Activated B cell treated with CpG ODN at 0.5 μM for 24 hours (primary cell): ENCODE measurements at regions not wholly inside any gene's neighbourhood (a gene's known extent, or its start where the extent isn't known, plus 50 kb on each side); places are given as distances from the start of the nearest gene placed in this dataset.

Source experiments
- ATAC-seq: fragments of 200-7000 bp; cut with Tn5 transposase; one replicate; pipeline ENCODE4 v1.10.0; 2021; ENCODE audit warnings: low read depth, mild to moderate bottlenecking, moderate library complexity
- CTCF ChIA-PET: fragments of 350-600 bp; sonication (Branson Sonifier 250); formaldehyde crosslinking; loops from one replicate; lab custom pipeline; 2021; ENCODE audit warnings: antibody characterized with exemption; lab: Charles Lee
- POLR2A ChIA-PET: fragments of 350-600 bp; sonication (Branson Sonifier 250); formaldehyde crosslinking; loops from one replicate; lab custom pipeline; 2021; ENCODE audit warnings: antibody characterized with exemption; lab: Charles Lee
- DNase-seq: peaks from one replicate; pipeline ENCODE4 v3.0.0; 2022
- H3K27ac Mint-ChIP-seq: one replicate; pipeline ENCODE4 v1.8.0; 2020; ENCODE audit warnings: mixed read lengths
- H3K27me3 Mint-ChIP-seq: one replicate; pipeline ENCODE4 v1.8.0; 2021; ENCODE audit warnings: mixed read lengths
- H3K36me3 Mint-ChIP-seq: one replicate; pipeline ENCODE4 v1.8.0; 2021; ENCODE audit warnings: low read depth, mixed read lengths
- H3K4me1 Mint-ChIP-seq: one replicate; pipeline ENCODE4 v1.8.0; 2021; ENCODE audit warnings: mixed read lengths
- H3K4me3 Mint-ChIP-seq: one replicate; pipeline ENCODE4 v1.8.0; 2020; ENCODE audit warnings: mild to moderate bottlenecking, mixed read lengths
- H3K9me3 Mint-ChIP-seq: one replicate; pipeline ENCODE4 v1.8.0; 2020; ENCODE audit warnings: mixed read lengths
- intact Hi-C: fragments of 100-400 bp; cut with micrococcal nuclease; formaldehyde crosslinking; loops from one replicate; pipeline ENCODE4 v1.15.1; 2024
- TF ChIP-seq, protein P1 (sequence below): fragments of 200-600 bp; IDR thresholded peaks from one replicate; pipeline ENCODE4 v1.8.0; 2022; ENCODE audit warnings: antibody characterized with exemption, mild to moderate bottlenecking

DNA sequence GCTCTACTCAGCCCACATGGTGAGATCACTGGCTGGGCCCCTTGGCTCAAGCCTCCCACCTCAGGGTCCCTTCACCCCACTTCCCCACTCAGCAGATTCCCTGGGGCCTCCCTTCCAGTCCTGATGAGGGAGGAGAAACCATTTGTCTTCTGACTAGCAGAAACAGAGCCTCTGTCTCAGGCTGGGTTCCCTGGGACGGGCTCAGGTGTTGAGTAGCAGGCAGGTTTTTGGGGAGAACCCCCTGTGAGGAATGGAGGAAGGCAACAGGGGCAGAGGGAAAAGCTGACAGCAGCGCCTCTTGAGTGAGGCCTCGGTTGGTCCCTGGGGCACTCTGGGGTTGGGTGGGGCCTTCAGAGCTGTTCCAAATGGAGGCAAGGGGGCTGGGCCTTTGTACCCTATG lies 452.2 kb downstream of the TSHZ3 start:
- Mint-ChIP-seq H3K27me3 (no peaks in the 10 kb centered on the region), H3K4me3 (no peak overlapping the region), H3K27ac (no peak overlapping the region), H3K9me3 (no peaks in the 10 kb centered on the region), H3K36me3 (no peaks in the 10 kb centered on the region), H3K4me1 (no peaks in the 10 kb centered on the region)
- TF ChIP-seq, protein P1, sequence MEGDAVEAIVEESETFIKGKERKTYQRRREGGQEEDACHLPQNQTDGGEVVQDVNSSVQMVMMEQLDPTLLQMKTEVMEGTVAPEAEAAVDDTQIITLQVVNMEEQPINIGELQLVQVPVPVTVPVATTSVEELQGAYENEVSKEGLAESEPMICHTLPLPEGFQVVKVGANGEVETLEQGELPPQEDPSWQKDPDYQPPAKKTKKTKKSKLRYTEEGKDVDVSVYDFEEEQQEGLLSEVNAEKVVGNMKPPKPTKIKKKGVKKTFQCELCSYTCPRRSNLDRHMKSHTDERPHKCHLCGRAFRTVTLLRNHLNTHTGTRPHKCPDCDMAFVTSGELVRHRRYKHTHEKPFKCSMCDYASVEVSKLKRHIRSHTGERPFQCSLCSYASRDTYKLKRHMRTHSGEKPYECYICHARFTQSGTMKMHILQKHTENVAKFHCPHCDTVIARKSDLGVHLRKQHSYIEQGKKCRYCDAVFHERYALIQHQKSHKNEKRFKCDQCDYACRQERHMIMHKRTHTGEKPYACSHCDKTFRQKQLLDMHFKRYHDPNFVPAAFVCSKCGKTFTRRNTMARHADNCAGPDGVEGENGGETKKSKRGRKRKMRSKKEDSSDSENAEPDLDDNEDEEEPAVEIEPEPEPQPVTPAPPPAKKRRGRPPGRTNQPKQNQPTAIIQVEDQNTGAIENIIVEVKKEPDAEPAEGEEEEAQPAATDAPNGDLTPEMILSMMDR: no peak
- ChIA-PET CTCF (no interaction called here), POLR2A (no interaction called here)
- no peak for DNase-seq
- ATAC-seq: no peak
- intact Hi-C loops: no loop called here

- Mint-ChIP-seq H3K4me1 (no peaks in the 10 kb centered on the region), H3K4me3 (no peak overlapping the region), H3K27me3 (no peaks in the 10 kb centered on the region), H3K36me3 (no peaks in the 10 kb centered on the region), H3K9me3 (no peaks in the 10 kb centered on the region), H3K27ac (no peak overlapping the region)
- ATAC-seq (no peak), DNase-seq (no peak)
- TF ChIP-seq, protein P1: no peak
- intact Hi-C loops: no loop called here
- CTCF ChIA-PET: no interaction called here
- POLR2A ChIA-PET: no interaction called here
Measured at GRCh38 chr19:30896554-30896953, 452.7 kb downstream of the TSHZ3 start.

DNA sequence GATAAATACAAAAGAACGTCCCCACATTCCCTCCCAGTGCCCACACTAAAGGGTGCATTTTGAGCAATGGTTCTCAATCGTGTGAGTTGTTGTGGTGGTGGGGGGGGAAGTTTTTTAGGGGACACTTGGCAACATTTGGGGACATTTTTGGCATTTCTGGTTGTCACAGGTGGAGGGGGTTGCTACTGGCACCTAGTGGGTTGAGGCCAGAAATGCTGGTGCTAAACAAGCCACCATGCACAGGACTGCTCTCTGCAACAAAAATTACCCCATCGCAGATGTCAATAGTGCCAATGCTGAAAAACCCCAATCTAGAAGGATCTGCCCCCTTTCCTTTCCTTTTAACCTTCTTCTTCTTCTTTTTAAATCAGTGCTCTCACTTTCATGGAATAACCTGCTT lies 453.3 kb downstream of the TSHZ3 start:
- Mint-ChIP-seq H3K27me3 (no peaks in the 10 kb centered on the region), H3K4me3 (no peak overlapping the region), H3K36me3 (no peaks in the 10 kb centered on the region), H3K4me1 (no peaks in the 10 kb centered on the region), H3K9me3 (no peaks in the 10 kb centered on the region), H3K27ac (no peak overlapping the region)
- CTCF ChIA-PET: no interaction called here
- intact Hi-C loops: no loop called here
- DNase-seq: no peak
- POLR2A ChIA-PET: no interaction called here
- TF ChIP-seq, protein P1: no peak
- no peak for ATAC-seq

DNA sequence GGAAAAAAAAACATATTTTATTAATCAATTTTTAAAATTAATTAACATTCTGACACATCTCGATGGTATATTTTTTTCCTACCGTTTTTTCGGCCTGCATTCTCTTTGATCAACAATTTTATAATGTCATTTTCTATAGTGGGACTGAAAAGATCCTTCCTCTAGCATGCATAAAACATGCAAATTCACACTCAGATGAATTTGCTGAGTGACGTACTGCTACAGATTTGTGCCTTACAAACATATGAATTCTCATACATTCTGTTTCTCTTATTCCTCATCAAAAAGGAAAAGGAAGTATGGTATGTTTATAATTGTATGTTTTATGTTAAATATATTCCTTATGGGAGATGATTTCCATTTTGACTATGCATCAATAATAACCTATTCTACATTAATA lies 458.2 kb downstream of the TSHZ3 start:
- no peak for ATAC-seq
- CTCF ChIA-PET: no interaction called here
- POLR2A ChIA-PET: no interaction called here
- Mint-ChIP-seq H3K36me3 (no peaks in the 10 kb centered on the region), H3K27ac (no peak overlapping the region), H3K4me1 (no peaks in the 10 kb centered on the region), H3K27me3 (no peaks in the 10 kb centered on the region), H3K4me3 (no peak overlapping the region), H3K9me3 (no peaks in the 10 kb centered on the region)
- TF ChIP-seq, protein P1: no peak
- DNase-seq: no peak
- intact Hi-C loops: no loop called here

DNA sequence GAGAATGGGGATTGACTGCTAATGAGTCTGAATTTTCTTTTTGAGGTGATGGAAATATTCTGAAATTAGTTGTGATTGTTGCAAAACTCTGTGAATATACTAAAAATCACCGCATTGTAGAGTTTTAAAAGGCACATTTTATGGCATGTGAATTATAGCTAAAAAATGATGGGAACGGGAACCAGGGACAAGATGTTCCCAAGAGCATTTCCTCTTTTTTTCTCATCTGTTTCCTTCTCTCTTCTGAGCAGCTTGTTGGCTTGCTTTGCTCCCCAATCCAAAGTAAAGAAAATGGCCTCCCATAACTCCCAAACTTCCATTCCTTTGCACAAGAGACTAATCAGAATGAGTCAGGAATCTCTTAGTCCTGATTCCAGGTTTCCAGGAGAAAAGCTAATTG lies 459.2 kb downstream of the TSHZ3 start:
- ChIA-PET POLR2A (no interaction called here), CTCF (no interaction called here)
- H3K36me3 Mint-ChIP-seq: no peaks in the 10 kb centered on the region
- intact Hi-C loops: no loop called here
- DNase-seq (no peak), ATAC-seq (no peak)
- H3K27ac Mint-ChIP-seq: no peak overlapping the region
- no peak overlapping the region for H3K4me3 Mint-ChIP-seq
- no peaks in the 10 kb centered on the region for H3K9me3 Mint-ChIP-seq
- no peaks in the 10 kb centered on the region for H3K4me1 Mint-ChIP-seq
- no peaks in the 10 kb centered on the region for H3K27me3 Mint-ChIP-seq
- TF ChIP-seq, protein P1: no peak
